Activated naive CD4-positive, alpha-beta T cell treated with anti-CD3 and anti-CD28 coated beads, Interleukin-2, amount 50 U/mL, for 24 hours (primary cell): ENCODE measurements at regions not wholly inside any gene's neighbourhood (a gene's known extent, or its start where the extent isn't known, plus 50 kb on each side); places are given as distances from the start of the nearest gene placed in this dataset.
"Not testable (repeated sequence)": the region's sequence is repeated elsewhere in the genome, so short reads cannot be mapped to it uniquely, and the experiment has no call there.

ENCODE experiments used
- H3K27ac Mint-ChIP-seq: one replicate; pipeline ENCODE4 v1.8.0; 2021; ENCODE audit warnings: mild to moderate bottlenecking, mixed read lengths
- H3K27me3 Mint-ChIP-seq: one replicate; pipeline ENCODE4 v1.8.0; 2021; ENCODE audit warnings: mixed read lengths
- H3K36me3 Mint-ChIP-seq: one replicate; pipeline ENCODE4 v1.8.0; 2021; ENCODE audit warnings: mixed read lengths
- H3K4me1 Mint-ChIP-seq: one replicate; pipeline ENCODE4 v1.8.0; 2021; ENCODE audit warnings: mixed read lengths
- H3K4me3 Mint-ChIP-seq: one replicate; pipeline ENCODE4 v1.8.0; 2021; ENCODE audit warnings: mild to moderate bottlenecking, mixed read lengths
- H3K9me3 Mint-ChIP-seq: one replicate; pipeline ENCODE4 v1.8.0; 2021; ENCODE audit warnings: mixed read lengths

GRCh38 chr6:168848797-168849196 is 404.8 kb downstream of the THBS2 start:
- Mint-ChIP-seq H3K9me3 (no peaks in the 10 kb centered on the region), H3K36me3 (no peaks in the 10 kb centered on the region), H3K4me1 (peaks cover 5% of the 10 kb centered on the region), H3K4me3 (no peak overlapping the region), H3K27ac (no peak overlapping the region), H3K27me3 (no peaks in the 10 kb centered on the region)

DNA sequence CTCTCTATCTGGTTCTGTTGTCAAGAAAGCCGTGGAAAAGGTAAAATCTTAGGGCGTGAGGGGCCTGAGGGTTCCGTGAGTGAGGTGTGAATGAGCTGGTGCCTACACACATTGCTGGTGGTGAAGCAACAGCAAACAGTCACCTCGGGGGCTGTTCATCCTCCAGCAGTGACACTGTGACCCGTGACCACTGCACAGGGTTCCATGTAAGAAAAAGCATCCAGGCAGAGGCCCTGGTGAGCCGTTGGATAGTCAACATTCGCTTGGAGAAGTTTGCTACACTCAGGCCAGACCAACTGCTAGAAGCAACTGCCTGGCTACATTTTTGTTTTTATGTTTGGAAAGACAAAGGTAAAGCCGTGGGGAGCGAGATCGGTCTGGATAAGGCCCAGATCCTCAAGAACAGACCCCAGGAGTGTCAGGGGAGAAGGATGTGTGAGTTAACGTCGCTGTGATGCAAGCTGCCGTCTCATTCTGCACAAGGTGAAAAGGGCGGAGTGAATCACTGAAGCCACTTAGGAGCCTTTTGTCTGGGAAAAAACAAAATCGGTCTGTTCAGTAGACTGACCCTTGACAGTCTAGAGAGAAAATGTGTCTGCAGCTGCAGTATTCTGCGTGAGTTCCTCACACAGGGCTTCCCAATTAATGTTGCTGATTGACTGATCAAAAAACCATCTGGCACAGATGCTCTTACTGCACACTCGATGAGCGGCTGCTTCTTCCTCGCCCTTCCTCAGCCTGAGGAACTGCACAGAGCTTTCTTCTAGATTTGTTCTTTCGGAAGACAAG is 404.0 kb downstream of the SMOC2 start:
- H3K27me3 Mint-ChIP-seq, result no peaks in the 10 kb centered on the region
- no peaks in the 10 kb centered on the region for H3K9me3 Mint-ChIP-seq
- no peaks in the 10 kb centered on the region for H3K36me3 Mint-ChIP-seq
- no peak overlapping the region for H3K27ac Mint-ChIP-seq
- H3K4me3 Mint-ChIP-seq, result no peak overlapping the region
- no peaks in the 10 kb centered on the region for H3K4me1 Mint-ChIP-seq

DNA sequence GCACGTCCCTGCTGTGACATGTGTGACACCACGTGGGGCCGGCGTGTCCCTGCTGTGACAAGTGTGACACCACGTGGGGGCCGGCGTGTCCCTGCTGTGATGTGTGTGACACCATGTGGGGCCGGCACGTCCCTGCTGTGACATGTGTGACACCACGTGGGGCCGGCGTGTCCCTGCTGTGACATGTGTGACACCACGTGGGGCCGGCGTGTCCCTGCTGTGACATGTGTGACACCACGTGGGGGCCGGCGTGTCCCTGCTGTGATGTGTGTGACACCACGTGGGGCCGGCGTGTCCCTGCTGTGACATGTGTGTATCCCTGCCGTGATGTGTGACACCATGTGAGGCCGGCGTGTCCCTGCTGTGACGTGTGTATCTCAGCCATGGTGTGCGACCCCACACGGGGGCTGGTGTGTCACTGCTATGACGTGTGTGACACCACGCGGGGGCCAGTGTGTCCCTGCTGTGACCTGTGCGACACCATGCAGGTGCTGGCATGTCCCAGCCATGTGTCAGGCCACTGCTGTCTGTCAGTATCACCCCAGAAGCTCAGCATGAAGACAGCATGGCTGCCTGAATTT is 401.7 kb downstream of the SMOC2 start:
- not testable (repeated sequence) for H3K4me3 Mint-ChIP-seq, H3K9me3 Mint-ChIP-seq, H3K27ac Mint-ChIP-seq, H3K27me3 Mint-ChIP-seq, H3K4me1 Mint-ChIP-seq, H3K36me3 Mint-ChIP-seq

DNA sequence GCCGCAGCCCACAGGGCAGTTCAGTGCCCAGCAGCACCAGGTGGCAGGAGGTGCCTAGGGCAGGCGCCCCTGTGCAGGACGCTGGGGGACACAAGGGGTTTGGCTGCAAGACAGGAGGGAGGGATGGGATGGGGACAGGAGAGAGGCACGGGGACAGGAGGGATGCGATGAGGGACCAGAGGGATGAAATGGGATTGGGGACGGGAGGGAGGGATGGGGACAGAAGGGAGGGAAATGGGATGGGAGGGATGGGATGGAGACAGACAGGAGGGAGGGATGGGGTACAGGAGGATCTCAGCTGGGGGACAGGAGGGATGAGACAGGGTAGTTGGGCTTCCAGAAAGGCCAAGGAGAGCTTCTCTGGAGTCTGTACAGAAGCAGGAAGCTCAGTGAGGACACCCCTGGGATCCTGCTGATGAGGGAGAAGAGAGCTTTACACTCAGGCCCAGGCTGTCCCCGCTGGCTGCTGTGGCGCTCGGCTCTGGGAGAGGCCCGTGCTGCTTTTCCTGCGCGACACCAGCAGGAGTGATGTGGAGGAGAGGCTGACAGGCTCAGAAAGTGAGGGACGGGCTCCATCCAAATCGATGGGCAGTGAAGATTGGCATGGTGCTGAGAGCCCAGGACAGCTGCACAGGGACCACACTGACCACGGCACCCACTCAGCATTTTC is 400.8 kb downstream of the SMOC2 start:
- no peak overlapping the region for H3K27ac Mint-ChIP-seq
- H3K9me3 Mint-ChIP-seq, result no peaks in the 10 kb centered on the region
- H3K4me3 Mint-ChIP-seq, result no peak overlapping the region
- H3K4me1 Mint-ChIP-seq, result no peaks in the 10 kb centered on the region
- H3K27me3 Mint-ChIP-seq, result no peaks in the 10 kb centered on the region
- peaks cover 1% of the 10 kb centered on the region for H3K36me3 Mint-ChIP-seq

DNA sequence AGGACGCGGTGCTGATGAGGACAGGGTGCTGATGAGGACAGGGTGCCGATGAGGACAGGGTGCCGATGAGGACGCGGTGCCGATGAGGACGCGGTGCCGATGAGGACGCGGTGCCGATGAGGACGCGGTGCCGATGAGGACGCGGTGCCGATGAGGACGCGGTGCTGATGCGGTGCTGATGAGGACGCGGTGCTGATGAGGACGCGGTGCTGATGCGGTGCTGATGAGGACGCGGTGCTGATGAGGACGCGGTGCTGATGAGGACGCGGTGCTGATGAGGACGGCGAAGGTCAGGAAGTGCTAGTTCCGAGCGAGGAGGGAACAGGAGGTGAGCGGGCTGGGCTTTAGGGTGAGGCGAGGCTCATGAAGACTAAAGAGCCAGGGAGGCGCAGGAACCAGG is 399.9 kb downstream of the SMOC2 start:
- H3K36me3 Mint-ChIP-seq, H3K4me1 Mint-ChIP-seq, H3K9me3 Mint-ChIP-seq, H3K27me3 Mint-ChIP-seq, H3K4me3 Mint-ChIP-seq, H3K27ac Mint-ChIP-seq: not testable (repeated sequence)

GRCh38 chr6:168840299-168840698 is 399.3 kb downstream of the SMOC2 start:
- H3K27ac Mint-ChIP-seq, H3K36me3 Mint-ChIP-seq, H3K9me3 Mint-ChIP-seq, H3K4me1 Mint-ChIP-seq, H3K27me3 Mint-ChIP-seq, H3K4me3 Mint-ChIP-seq: not testable (repeated sequence)

DNA sequence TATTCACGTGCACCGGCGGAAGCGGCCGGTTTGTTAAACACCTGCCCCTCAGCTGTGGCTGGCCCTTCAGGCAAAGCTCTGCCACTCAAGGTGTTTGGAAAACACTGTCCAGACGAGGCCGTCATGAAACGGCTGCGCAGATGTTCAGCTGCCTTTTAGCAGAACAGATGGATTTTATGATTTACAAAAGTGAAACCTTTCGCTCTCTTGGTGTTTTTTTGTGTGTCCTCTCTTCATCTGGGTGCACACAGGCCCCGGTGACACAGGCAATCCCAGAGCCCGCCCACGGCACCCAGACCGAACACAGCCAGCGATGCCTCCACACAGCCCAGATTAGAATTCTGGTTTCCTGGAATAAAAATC is 397.0 kb downstream of the SMOC2 start:
- H3K9me3 Mint-ChIP-seq, result no peaks in the 10 kb centered on the region
- peaks cover 6% of the 10 kb centered on the region for H3K27me3 Mint-ChIP-seq
- no peaks in the 10 kb centered on the region for H3K4me1 Mint-ChIP-seq
- H3K27ac Mint-ChIP-seq, result no peak overlapping the region
- no peak overlapping the region for H3K4me3 Mint-ChIP-seq
- H3K36me3 Mint-ChIP-seq, result peaks cover 1% of the 10 kb centered on the region

GRCh38 chr6:168837254-168838036 is 396.5 kb downstream of the SMOC2 start:
- H3K9me3 Mint-ChIP-seq, result no peaks in the 10 kb centered on the region
- no peak overlapping the region for H3K4me3 Mint-ChIP-seq
- no peak overlapping the region for H3K27ac Mint-ChIP-seq
- no peaks in the 10 kb centered on the region for H3K4me1 Mint-ChIP-seq
- H3K36me3 Mint-ChIP-seq, result peaks cover 1% of the 10 kb centered on the region
- peaks cover 6% of the 10 kb centered on the region for H3K27me3 Mint-ChIP-seq

DNA sequence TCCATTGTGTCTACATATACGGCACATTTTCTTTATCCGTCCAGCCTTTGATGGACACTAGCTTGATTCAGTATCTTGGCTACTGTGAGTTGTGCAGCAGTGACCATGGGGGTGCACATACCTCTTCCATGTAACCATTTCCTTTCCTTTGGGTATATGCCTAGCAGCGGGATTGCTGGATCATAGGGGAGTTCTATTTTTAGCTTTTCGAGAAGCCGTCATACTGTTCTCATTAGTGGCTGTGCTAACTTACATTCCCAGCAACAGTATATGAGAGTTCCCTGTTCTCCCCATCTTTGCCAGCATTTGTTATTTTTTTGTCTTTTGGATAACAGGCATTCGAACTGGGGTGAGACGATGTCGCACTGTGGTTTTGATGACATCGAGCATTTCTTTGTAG is 395.0 kb downstream of the SMOC2 start:
- no peak overlapping the region for H3K27ac Mint-ChIP-seq
- H3K9me3 Mint-ChIP-seq, result no peaks in the 10 kb centered on the region
- no peaks in the 10 kb centered on the region for H3K4me1 Mint-ChIP-seq
- peaks cover 7% of the 10 kb centered on the region for H3K27me3 Mint-ChIP-seq
- no peak overlapping the region for H3K4me3 Mint-ChIP-seq
- peaks cover 1% of the 10 kb centered on the region for H3K36me3 Mint-ChIP-seq

DNA sequence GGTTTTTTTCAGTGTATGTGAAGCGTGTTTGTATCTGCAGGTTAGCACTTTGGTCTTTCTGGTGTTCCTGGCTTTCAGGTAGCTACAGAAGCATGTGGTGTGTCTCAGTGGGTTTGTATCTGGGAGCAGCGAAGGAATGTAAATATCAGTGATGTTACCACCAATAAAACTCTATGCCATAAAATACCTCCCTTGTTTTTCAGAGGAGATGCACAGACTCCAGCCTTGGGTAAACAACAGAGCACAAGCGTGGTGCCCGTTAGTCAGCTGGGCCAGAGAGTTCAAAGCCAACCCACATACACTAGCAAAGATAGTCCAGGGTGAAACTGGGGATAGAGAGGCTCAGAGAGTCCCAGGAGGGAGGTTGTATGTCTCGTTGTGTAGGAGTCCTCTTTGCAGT is 393.8 kb downstream of the SMOC2 start:
- H3K36me3 Mint-ChIP-seq, result peaks cover 1% of the 10 kb centered on the region
- no peaks in the 10 kb centered on the region for H3K4me1 Mint-ChIP-seq
- H3K9me3 Mint-ChIP-seq, result no peaks in the 10 kb centered on the region
- H3K27ac Mint-ChIP-seq, result no peak overlapping the region
- no peak overlapping the region for H3K4me3 Mint-ChIP-seq
- peaks cover 7% of the 10 kb centered on the region for H3K27me3 Mint-ChIP-seq

- H3K4me3 Mint-ChIP-seq, result no peak overlapping the region
- H3K4me1 Mint-ChIP-seq, result no peaks in the 10 kb centered on the region
- H3K36me3 Mint-ChIP-seq, result peaks cover 1% of the 10 kb centered on the region
- H3K27ac Mint-ChIP-seq, result no peak overlapping the region
- H3K9me3 Mint-ChIP-seq, result no peaks in the 10 kb centered on the region
- peaks cover 7% of the 10 kb centered on the region for H3K27me3 Mint-ChIP-seq
Observed at GRCh38 chr6:168834042-168834587, 393.1 kb downstream of the SMOC2 start.

DNA sequence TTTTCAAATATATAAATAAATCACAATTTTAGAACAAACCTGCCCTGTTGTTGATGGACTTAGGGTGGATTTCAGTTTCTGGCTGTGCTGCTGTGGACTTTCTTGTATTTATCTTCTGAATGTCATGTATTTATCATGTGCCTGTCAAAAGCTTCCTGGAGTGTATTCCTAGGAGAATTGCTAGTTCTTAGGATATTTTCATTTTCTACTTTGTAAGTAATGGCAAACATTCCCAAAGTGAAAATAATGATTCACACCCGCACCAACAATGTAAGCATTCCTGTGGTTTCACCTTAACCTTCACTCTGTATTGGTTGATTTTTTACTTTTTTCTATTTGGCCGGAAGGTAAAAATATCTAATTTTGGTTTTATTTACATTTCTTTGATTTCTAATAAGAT is 387.8 kb downstream of the SMOC2 start:
- Mint-ChIP-seq H3K9me3 (no peaks in the 10 kb centered on the region), H3K27ac (no peak overlapping the region), H3K27me3 (peaks cover 1% of the 10 kb centered on the region)

GRCh38 chr6:168828035-168828434 is 387.1 kb downstream of the SMOC2 start:
- Mint-ChIP-seq H3K4me1 (no peaks in the 10 kb centered on the region), H3K27ac (no peak overlapping the region), H3K27me3 (peaks cover 1% of the 10 kb centered on the region), H3K9me3 (no peaks in the 10 kb centered on the region), H3K4me3 (no peak overlapping the region), H3K36me3 (peaks cover 2% of the 10 kb centered on the region)

More for the DNA sequence above, 387.8 kb downstream of the SMOC2 start:
- H3K4me1 Mint-ChIP-seq, result no peaks in the 10 kb centered on the region
- no peak overlapping the region for H3K4me3 Mint-ChIP-seq
- no peaks in the 10 kb centered on the region for H3K36me3 Mint-ChIP-seq

- Mint-ChIP-seq H3K4me3 (no peak overlapping the region), H3K4me1 (no peaks in the 10 kb centered on the region), H3K27ac (no peak overlapping the region), H3K36me3 (peaks cover 2% of the 10 kb centered on the region), H3K27me3 (peaks cover 1% of the 10 kb centered on the region), H3K9me3 (no peaks in the 10 kb centered on the region)
Observed at GRCh38 chr6:168827586-168827871, 386.5 kb downstream of the SMOC2 start.

GRCh38 chr6:168826726-168827585 is 386.0 kb downstream of the SMOC2 start:
- Mint-ChIP-seq H3K9me3 (no peaks in the 10 kb centered on the region), H3K36me3 (peaks cover 2% of the 10 kb centered on the region), H3K4me3 (no peak overlapping the region), H3K27ac (no peak overlapping the region), H3K4me1 (no peaks in the 10 kb centered on the region), H3K27me3 (peaks cover 1% of the 10 kb centered on the region)
